Astrocyte (in vitro differentiated cells and primary cell): ENCODE measurements at regions not wholly inside any gene's neighbourhood (a gene's known extent, or its start where the extent isn't known, plus 50 kb on each side); places are given as distances from the start of the nearest gene placed in this dataset.

Experiments
- DNase-seq: peaks from one replicate; pipeline ENCODE4 v3.0.0-alpha.2; 2010; ENCODE audit warnings: low read depth
- FAIRE-seq: peaks from 2 replicates; lab custom pipeline; 2011; peaks lifted over from hg19 to GRCh38; lab: Jason Lieb, UNC
- H2AFZ ChIP-seq: 2 replicates; pipeline ENCODE4 v1.6.0; 2012; ENCODE audit warnings: low read depth, low read length, inconsistent platforms
- H3K27ac ChIP-seq: 2 replicates; pipeline ENCODE4 v1.5.1; 2011; ENCODE audit warnings: low read depth, low read length, inconsistent platforms
- H3K27me3 ChIP-seq: 2 replicates; pipeline ENCODE4 v1.6.0; 2011; ENCODE audit warnings: low read length, inconsistent platforms; ENCODE audit not compliant: insufficient read depth
- H3K36me3 ChIP-seq: 2 replicates; pipeline ENCODE4 v1.5.1; 2011; ENCODE audit warnings: low read length, inconsistent platforms; ENCODE audit not compliant: insufficient read depth
- H3K4me1 ChIP-seq: 2 replicates; pipeline ENCODE4 v1.5.1; 2011; ENCODE audit warnings: low read length, inconsistent platforms; ENCODE audit not compliant: insufficient read depth
- H3K4me2 ChIP-seq: 2 replicates; pipeline ENCODE4 v1.6.0; 2012; ENCODE audit warnings: low read length, inconsistent platforms
- H3K4me3 ChIP-seq: 2 replicates; pipeline ENCODE4 v1.5.1; 2011; ENCODE audit warnings: low read depth, mild to moderate bottlenecking, low read length, inconsistent platforms; ENCODE audit not compliant: insufficient read depth
- H3K79me2 ChIP-seq: 2 replicates; pipeline ENCODE4 v1.6.0; 2012; ENCODE audit warnings: mild to moderate bottlenecking, low read length, inconsistent platforms; ENCODE audit not compliant: insufficient read depth
- H3K9ac ChIP-seq: 2 replicates; pipeline ENCODE4 v1.6.0; 2012; ENCODE audit warnings: mild to moderate bottlenecking, low read length, inconsistent platforms
- H3K9me3 ChIP-seq: 2 replicates; pipeline ENCODE4 v1.5.1; 2012; ENCODE audit warnings: low read depth, mild to moderate bottlenecking, low read length, inconsistent platforms; ENCODE audit not compliant: insufficient read depth
- H4K20me1 ChIP-seq: 2 replicates; pipeline ENCODE4 v1.6.0; 2012; ENCODE audit warnings: low read length, inconsistent platforms; ENCODE audit not compliant: insufficient read depth
- H3K27ac Mint-ChIP-seq: one replicate; pipeline ENCODE4 v1.8.0; 2021; ENCODE audit warnings: mild to moderate bottlenecking, mixed read lengths; ENCODE audit not compliant: unreplicated experiment
- H3K27me3 Mint-ChIP-seq: one replicate; pipeline ENCODE4 v1.8.0; 2021; ENCODE audit warnings: low read depth, mixed read lengths; ENCODE audit not compliant: unreplicated experiment
- H3K36me3 Mint-ChIP-seq: one replicate; pipeline ENCODE4 v1.8.0; 2021; ENCODE audit warnings: low read depth, mixed read lengths; ENCODE audit not compliant: unreplicated experiment
- H3K4me1 Mint-ChIP-seq: one replicate; pipeline ENCODE4 v1.8.0; 2021; ENCODE audit warnings: low read depth, mixed read lengths; ENCODE audit not compliant: unreplicated experiment
- H3K4me3 Mint-ChIP-seq: one replicate; pipeline ENCODE4 v1.8.0; 2021; ENCODE audit warnings: mild to moderate bottlenecking, moderate library complexity, mixed read lengths; ENCODE audit not compliant: unreplicated experiment
- H3K9me3 Mint-ChIP-seq: one replicate; pipeline ENCODE4 v1.8.0; 2021; ENCODE audit warnings: mild to moderate bottlenecking, mixed read lengths; ENCODE audit not compliant: unreplicated experiment
- CTCF ChIP-seq: IDR thresholded peaks from 2 replicates; pipeline ENCODE4 v1.5.1; 2011; ENCODE audit warnings: low read depth, mild to moderate bottlenecking, inconsistent platforms, low read length, moderate library complexity; ENCODE audit not compliant: insufficient read depth
- EZH2 ChIP-seq: IDR thresholded peaks from 2 replicates; pipeline ENCODE4 v1.6.1; 2012; ENCODE audit warnings: mild to moderate bottlenecking, low read length, inconsistent platforms; ENCODE audit not compliant: insufficient read depth

- Histone ChIP-seq H3K9me3 (no peaks in the 10 kb centered on the region), H3K9ac (no peak overlapping the region), H4K20me1 (no peaks in the 10 kb centered on the region), H3K79me2 (no peaks in the 10 kb centered on the region), H3K27ac (no peak overlapping the region), H3K4me1 (no peaks in the 10 kb centered on the region), H3K4me3 (no peak overlapping the region), H3K4me2 (no peak overlapping the region), H3K27me3 (peaks cover 2% of the 10 kb centered on the region), H2AFZ (no peak overlapping the region), H3K36me3 (no peaks in the 10 kb centered on the region)
- Mint-ChIP-seq H3K4me3 (no peak overlapping the region), H3K27ac (peak overlapping the region; percentile 58), H3K36me3 (no peaks in the 10 kb centered on the region), H3K9me3 (no peaks in the 10 kb centered on the region), H3K27me3 (peaks cover 4% of the 10 kb centered on the region), H3K4me1 (peaks cover 7% of the 10 kb centered on the region)
- no peak for DNase-seq
- no peak for FAIRE-seq
- TF ChIP-seq CTCF, result no peak
- TF ChIP-seq EZH2, result no peak
These were observed 77.9 kb downstream of the RTL9 start for GRCh38 chrX:110436523-110436922.

- DNase-seq (no peak), FAIRE-seq (no peak)
- no peak overlapping the region for H3K4me3 ChIP-seq
- H2AFZ ChIP-seq, result no peak overlapping the region
- no peaks in the 10 kb centered on the region for H3K9me3 Mint-ChIP-seq
- H3K4me2 ChIP-seq, result no peak overlapping the region
- no peaks in the 10 kb centered on the region for H3K9me3 ChIP-seq
- TF ChIP-seq CTCF, result no peak
- no peak for TF ChIP-seq EZH2
- no peaks in the 10 kb centered on the region for H3K79me2 ChIP-seq
- H3K27me3 ChIP-seq, result peaks cover 2% of the 10 kb centered on the region
- H4K20me1 ChIP-seq, result no peaks in the 10 kb centered on the region
- H3K4me1 ChIP-seq, result no peaks in the 10 kb centered on the region
- H3K27ac Mint-ChIP-seq, result no peak overlapping the region
- H3K9ac ChIP-seq, result no peak overlapping the region
- no peaks in the 10 kb centered on the region for H3K36me3 Mint-ChIP-seq
- H3K4me3 Mint-ChIP-seq, result no peak overlapping the region
- H3K27ac ChIP-seq, result no peak overlapping the region
- no peaks in the 10 kb centered on the region for H3K36me3 ChIP-seq
- peaks cover 7% of the 10 kb centered on the region for H3K4me1 Mint-ChIP-seq
- peaks cover 3% of the 10 kb centered on the region for H3K27me3 Mint-ChIP-seq
These were observed 79.0 kb downstream of the RTL9 start for GRCh38 chrX:110437686-110438085.

- no peaks in the 10 kb centered on the region for H3K36me3 ChIP-seq
- DNase-seq (no peak), FAIRE-seq (peak; percentile 86)
- H3K9me3 ChIP-seq, result no peaks in the 10 kb centered on the region
- no peaks in the 10 kb centered on the region for H3K79me2 ChIP-seq
- no peak overlapping the region for H3K9ac ChIP-seq
- Mint-ChIP-seq H3K27ac (no peak overlapping the region), H3K36me3 (no peaks in the 10 kb centered on the region), H3K27me3 (peaks cover 3% of the 10 kb centered on the region), H3K9me3 (no peaks in the 10 kb centered on the region), H3K4me3 (no peak overlapping the region), H3K4me1 (peaks cover 9% of the 10 kb centered on the region)
- H4K20me1 ChIP-seq, result no peaks in the 10 kb centered on the region
- no peak overlapping the region for H3K27ac ChIP-seq
- H3K4me1 ChIP-seq, result no peaks in the 10 kb centered on the region
- H3K4me3 ChIP-seq, result no peak overlapping the region
- peaks cover 2% of the 10 kb centered on the region for H3K27me3 ChIP-seq
- TF ChIP-seq CTCF, result no peak
- no peak for TF ChIP-seq EZH2
- H2AFZ ChIP-seq, result no peak overlapping the region
- H3K4me2 ChIP-seq, result no peak overlapping the region
These were observed 81.6 kb downstream of the RTL9 start for GRCh38 chrX:110440016-110440805.
